Activated T-helper 2 cell treated with anti-CD3 and anti-CD28 coated beads, Interferon-gamma antibody, Interleukin-2, Interleukin-4, amounts not matched to agents 10 μg/mL and 5 μg/mL and 100 μg/mL, durations not matched to agents 14 hours and 24 hours and 36 hours (primary cell): ENCODE measurements at regions not wholly inside any gene's neighbourhood (a gene's known extent, or its start where the extent isn't known, plus 50 kb on each side); places are given as distances from the start of the nearest gene placed in this dataset.
"Not testable (repeated sequence)": the region's sequence is repeated elsewhere in the genome, so short reads cannot be mapped to it uniquely, and the experiment has no call there.

Source experiments
- DNase-seq: peaks from one replicate; pipeline ENCODE4 v3.0.0; 2021; ENCODE audit warnings: low spot score
- H3K27ac Mint-ChIP-seq: one replicate; pipeline ENCODE4 v1.8.0; 2021; ENCODE audit warnings: mixed read lengths
- H3K27me3 Mint-ChIP-seq: one replicate; pipeline ENCODE4 v1.8.0; 2021; ENCODE audit warnings: low read depth, mixed read lengths
- H3K36me3 Mint-ChIP-seq: one replicate; pipeline ENCODE4 v1.8.0; 2021; ENCODE audit warnings: low read depth, mixed read lengths
- H3K4me1 Mint-ChIP-seq: one replicate; pipeline ENCODE4 v1.8.0; 2021; ENCODE audit warnings: low read depth, mixed read lengths
- H3K4me3 Mint-ChIP-seq: one replicate; pipeline ENCODE4 v1.8.0; 2021; ENCODE audit warnings: low read depth, mild to moderate bottlenecking, moderate library complexity, mixed read lengths
- H3K9me3 Mint-ChIP-seq: one replicate; pipeline ENCODE4 v1.8.0; 2021; ENCODE audit warnings: mixed read lengths
- intact Hi-C: fragments of 100-400 bp; cut with micrococcal nuclease; formaldehyde crosslinking; loops from one replicate; pipeline ENCODE4 v1.15.1; 2023

DNA sequence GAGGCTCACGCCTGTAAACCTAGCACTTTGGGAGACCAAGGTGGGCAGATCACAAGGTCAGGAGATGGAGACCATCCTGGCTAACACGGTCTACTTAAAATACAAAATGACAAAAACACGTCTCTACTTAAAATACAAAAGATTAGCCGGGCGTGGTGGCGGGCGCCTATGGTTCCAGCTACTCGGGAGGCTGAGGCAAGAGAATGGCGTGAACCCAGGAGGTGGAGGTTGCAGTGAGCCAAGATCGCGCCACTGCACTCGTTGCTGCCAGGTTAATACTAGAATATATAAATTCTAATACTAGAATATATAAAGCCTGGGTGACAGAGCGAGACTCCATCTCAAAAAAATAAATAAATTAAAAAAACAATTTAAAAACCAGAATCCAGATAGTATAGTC, 588.7 kb upstream of the CDH7 start:
- H3K4me1 Mint-ChIP-seq = not testable (repeated sequence)

DNA sequence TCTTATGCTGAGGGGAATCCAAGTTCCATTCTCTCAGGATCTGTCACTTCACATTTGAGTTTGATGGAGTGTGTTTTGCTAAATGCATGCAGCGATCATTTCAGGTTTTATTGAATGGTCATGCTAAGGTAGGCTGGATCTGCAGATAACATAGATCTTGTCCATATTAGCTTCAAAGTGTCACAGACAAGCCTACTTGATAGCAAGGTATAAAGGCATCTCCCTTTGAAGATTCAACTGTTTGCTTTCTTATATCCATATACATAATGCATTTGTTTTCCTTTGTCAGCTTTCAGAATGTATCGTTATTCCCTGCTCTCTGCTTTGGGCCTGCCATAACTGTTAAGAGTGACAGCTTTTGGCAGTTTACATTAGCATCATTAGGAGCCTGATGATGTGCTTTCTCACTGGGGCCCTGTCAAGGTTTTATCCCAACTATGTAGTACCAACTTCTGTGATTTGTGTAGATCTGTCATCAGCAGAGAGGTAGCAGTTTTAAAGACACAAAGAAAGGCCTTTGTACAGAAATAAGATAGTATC, 604.3 kb upstream of the CDH7 start:
- no peak overlapping the region for H3K27ac Mint-ChIP-seq
- no peaks in the 10 kb centered on the region for H3K36me3 Mint-ChIP-seq
- no peak overlapping the region for H3K4me3 Mint-ChIP-seq
- peaks cover 42% of the 10 kb centered on the region for H3K9me3 Mint-ChIP-seq
- intact Hi-C loops = no loop called here
- no peak for DNase-seq
- H3K4me1 Mint-ChIP-seq = no peaks in the 10 kb centered on the region
- H3K27me3 Mint-ChIP-seq = no peaks in the 10 kb centered on the region

More for the DNA sequence above, 588.7 kb upstream of the CDH7 start:
- H3K27ac Mint-ChIP-seq, H3K36me3 Mint-ChIP-seq, DNase-seq, H3K4me3 Mint-ChIP-seq, intact Hi-C loops, H3K27me3 Mint-ChIP-seq: not testable (repeated sequence)
- H3K9me3 Mint-ChIP-seq = peaks cover 26% of the 10 kb centered on the region

- no peak overlapping the region for H3K27ac Mint-ChIP-seq
- H3K36me3 Mint-ChIP-seq = no peaks in the 10 kb centered on the region
- H3K4me3 Mint-ChIP-seq = no peak overlapping the region
- no peaks in the 10 kb centered on the region for H3K27me3 Mint-ChIP-seq
- intact Hi-C loops = no loop called here
- no peaks in the 10 kb centered on the region for H3K4me1 Mint-ChIP-seq
- H3K9me3 Mint-ChIP-seq = peaks cover 37% of the 10 kb centered on the region
- DNase-seq = no peak
These were observed 605.5 kb upstream of the CDH7 start for GRCh38 chr18:65145312-65145711.

DNA sequence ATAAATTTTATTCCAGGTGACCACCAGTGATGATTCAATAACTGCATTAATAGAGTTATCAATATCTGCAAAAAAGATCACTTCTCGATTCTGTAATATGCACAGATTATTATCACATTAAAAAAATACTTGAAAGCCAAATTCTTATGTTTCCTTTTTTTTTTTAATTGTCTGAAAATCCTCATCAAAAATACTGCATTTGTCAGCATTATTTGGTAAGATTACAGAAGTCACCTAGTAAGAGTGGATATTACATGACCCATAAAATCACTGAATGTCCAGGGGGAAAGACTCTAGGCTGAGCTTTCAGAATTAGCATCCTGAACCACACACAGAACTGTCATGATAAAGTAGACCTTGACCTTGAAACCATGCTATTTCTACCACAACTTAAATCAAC, 617.2 kb upstream of the CDH7 start:
- peaks cover 24% of the 10 kb centered on the region for H3K9me3 Mint-ChIP-seq
- DNase-seq = no peak
- no peaks in the 10 kb centered on the region for H3K36me3 Mint-ChIP-seq
- no peaks in the 10 kb centered on the region for H3K27me3 Mint-ChIP-seq
- H3K4me3 Mint-ChIP-seq = no peak overlapping the region
- intact Hi-C loops = no loop called here
- H3K27ac Mint-ChIP-seq = no peak overlapping the region
- H3K4me1 Mint-ChIP-seq = no peaks in the 10 kb centered on the region

- H3K36me3 Mint-ChIP-seq = no peaks in the 10 kb centered on the region
- H3K9me3 Mint-ChIP-seq = peaks cover 39% of the 10 kb centered on the region
- intact Hi-C loops = no loop called here
- no peak for DNase-seq
- H3K27ac Mint-ChIP-seq = no peak overlapping the region
- no peaks in the 10 kb centered on the region for H3K4me1 Mint-ChIP-seq
- no peaks in the 10 kb centered on the region for H3K27me3 Mint-ChIP-seq
- no peak overlapping the region for H3K4me3 Mint-ChIP-seq
These were observed 626.2 kb upstream of the CDH7 start for GRCh38 chr18:65124633-65125032.

DNA sequence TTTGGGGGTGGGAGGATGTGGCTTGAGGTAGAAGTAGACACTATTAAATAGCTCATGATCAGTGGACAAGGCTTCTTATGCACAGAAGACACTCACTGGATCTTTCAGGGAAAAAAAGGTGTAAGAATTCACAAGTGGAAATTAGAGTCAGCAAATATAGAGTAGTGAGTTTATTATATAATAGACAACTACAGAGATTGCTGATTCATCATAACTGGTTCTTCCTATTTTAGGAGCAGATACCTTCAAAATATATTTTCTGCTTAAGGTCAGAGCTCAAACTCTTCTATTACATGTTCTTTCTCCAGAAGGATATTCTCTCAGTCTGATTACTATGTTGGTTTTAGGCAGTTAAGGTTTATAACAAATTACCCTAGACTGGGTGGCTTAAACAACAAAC, 646.9 kb upstream of the CDH7 start:
- H3K36me3 Mint-ChIP-seq = no peaks in the 10 kb centered on the region
- no peak for DNase-seq
- H3K27ac Mint-ChIP-seq = no peak overlapping the region
- no peaks in the 10 kb centered on the region for H3K4me1 Mint-ChIP-seq
- H3K9me3 Mint-ChIP-seq = peaks cover 38% of the 10 kb centered on the region
- intact Hi-C loops = no loop called here
- no peaks in the 10 kb centered on the region for H3K27me3 Mint-ChIP-seq
- H3K4me3 Mint-ChIP-seq = no peak overlapping the region

DNA sequence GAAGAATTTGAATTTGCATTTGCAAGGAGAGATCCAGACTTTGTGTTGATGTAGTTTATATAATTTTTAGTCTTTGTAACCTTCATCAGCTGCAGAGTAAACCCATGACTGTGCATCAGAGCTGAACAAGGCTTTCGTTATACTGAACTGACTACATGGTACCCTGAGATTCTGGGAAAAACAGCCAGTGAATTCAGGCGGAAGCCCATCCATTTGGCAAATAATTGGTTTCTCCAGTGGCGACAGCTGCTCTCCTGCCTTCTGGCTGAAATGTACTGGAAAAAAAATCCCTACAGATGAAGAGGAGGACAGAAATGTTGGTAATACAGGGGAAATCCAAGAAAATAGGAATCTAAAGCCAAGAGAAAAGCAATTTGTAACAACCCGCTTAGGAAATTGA, 657.5 kb upstream of the CDH7 start:
- DNase-seq = no peak
- Mint-ChIP-seq H3K27ac (no peak overlapping the region), H3K9me3 (peaks cover 10% of the 10 kb centered on the region), H3K4me1 (no peaks in the 10 kb centered on the region), H3K4me3 (no peak overlapping the region), H3K27me3 (no peaks in the 10 kb centered on the region), H3K36me3 (no peaks in the 10 kb centered on the region)
- intact Hi-C loops = no loop called here

- no peak for DNase-seq
- no peak overlapping the region for H3K4me3 Mint-ChIP-seq
- intact Hi-C loops = no loop called here
- no peaks in the 10 kb centered on the region for H3K36me3 Mint-ChIP-seq
- no peaks in the 10 kb centered on the region for H3K27me3 Mint-ChIP-seq
- H3K9me3 Mint-ChIP-seq = peaks cover 7% of the 10 kb centered on the region
- no peak overlapping the region for H3K27ac Mint-ChIP-seq
- H3K4me1 Mint-ChIP-seq = no peaks in the 10 kb centered on the region
These were observed 659.0 kb upstream of the CDH7 start for GRCh38 chr18:65091744-65092329.

DNA sequence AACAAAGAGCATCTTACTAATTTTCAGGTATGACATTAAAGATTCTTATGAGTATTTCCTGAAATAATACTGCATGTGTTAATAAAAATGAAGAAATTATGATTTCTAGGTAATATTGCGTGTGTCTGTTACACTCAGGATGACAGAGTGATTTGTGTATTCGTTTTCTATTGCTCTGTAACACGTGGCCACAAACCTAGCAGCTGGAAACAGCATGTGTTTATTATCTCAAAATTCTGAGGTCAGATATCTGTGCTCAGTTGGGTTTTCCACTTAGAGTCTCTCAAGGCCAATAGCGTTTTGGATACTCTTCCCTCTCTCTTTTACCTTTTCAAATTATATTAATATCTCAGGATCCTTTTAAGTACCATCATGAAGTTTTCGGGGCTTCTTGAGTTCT, 667.9 kb upstream of the CDH7 start:
- no peak overlapping the region for H3K27ac Mint-ChIP-seq
- H3K36me3 Mint-ChIP-seq = no peaks in the 10 kb centered on the region
- DNase-seq = no peak
- H3K9me3 Mint-ChIP-seq = peaks cover 11% of the 10 kb centered on the region
- no peaks in the 10 kb centered on the region for H3K27me3 Mint-ChIP-seq
- intact Hi-C loops = no loop called here
- no peaks in the 10 kb centered on the region for H3K4me1 Mint-ChIP-seq
- H3K4me3 Mint-ChIP-seq = no peak overlapping the region

DNA sequence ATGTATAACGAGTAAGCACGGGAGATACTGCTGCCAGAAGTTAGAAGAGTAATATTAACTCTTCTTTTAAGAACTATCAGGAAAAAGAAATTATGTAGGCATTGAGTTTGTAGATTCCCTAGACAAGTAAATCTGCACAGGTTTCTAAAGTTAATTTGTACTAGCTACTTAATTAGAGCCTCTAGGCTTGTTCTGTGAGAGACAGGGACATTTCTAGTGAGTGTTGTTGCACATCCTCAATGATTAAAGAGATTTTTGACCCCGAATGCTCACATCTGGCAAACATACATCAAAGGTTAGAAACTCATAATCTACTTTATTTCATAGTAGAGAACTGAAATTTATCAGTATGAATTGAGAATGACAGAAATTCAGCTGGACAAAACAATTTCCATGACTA, 669.0 kb upstream of the CDH7 start:
- intact Hi-C loops = no loop called here
- no peaks in the 10 kb centered on the region for H3K4me1 Mint-ChIP-seq
- H3K4me3 Mint-ChIP-seq = no peak overlapping the region
- H3K36me3 Mint-ChIP-seq = no peaks in the 10 kb centered on the region
- no peaks in the 10 kb centered on the region for H3K27me3 Mint-ChIP-seq
- H3K27ac Mint-ChIP-seq = no peak overlapping the region
- peaks cover 11% of the 10 kb centered on the region for H3K9me3 Mint-ChIP-seq
- no peak for DNase-seq

GRCh38 chr18:65073060-65073550, 677.7 kb upstream of the CDH7 start:
- Mint-ChIP-seq H3K4me1 (no peaks in the 10 kb centered on the region), H3K9me3 (peaks cover 35% of the 10 kb centered on the region), H3K27me3 (no peaks in the 10 kb centered on the region), H3K27ac (no peak overlapping the region), H3K4me3 (no peak overlapping the region), H3K36me3 (no peaks in the 10 kb centered on the region)
- intact Hi-C loops = no loop called here
- no peak for DNase-seq

DNA sequence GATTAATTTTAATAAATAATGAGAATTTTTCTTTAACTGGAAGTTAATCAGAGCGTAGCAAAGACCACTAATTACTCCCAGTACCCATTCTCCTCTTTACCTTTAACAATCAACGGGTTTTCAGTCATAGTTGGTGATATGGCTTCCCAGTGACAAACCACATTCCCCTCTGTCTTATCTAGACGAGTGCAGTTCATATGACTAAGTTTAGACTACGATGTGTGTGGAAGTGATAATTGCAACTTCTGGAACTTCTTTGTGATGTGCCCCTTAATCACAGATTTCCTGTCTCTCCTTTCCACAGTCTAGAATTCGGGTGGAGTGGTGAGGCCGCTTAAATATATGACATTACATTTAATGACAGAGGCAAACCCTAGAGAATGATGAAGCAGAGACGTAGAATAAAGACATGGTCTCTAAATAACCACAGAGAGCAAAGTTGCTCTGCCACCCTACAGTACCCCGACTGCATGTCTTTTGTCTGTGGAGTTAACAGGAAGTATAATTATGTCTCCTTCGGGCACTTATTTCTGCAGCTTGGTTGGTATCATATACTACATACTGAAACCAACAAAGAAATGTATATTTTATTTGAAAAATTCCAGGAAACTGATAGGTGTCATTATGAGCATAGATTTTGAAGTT, 693.3 kb upstream of the CDH7 start:
- Mint-ChIP-seq H3K36me3 (no peaks in the 10 kb centered on the region), H3K27me3 (no peaks in the 10 kb centered on the region), H3K4me3 (no peak overlapping the region), H3K27ac (no peak overlapping the region), H3K4me1 (no peaks in the 10 kb centered on the region), H3K9me3 (peaks cover 22% of the 10 kb centered on the region)
- intact Hi-C loops = no loop called here
- DNase-seq = no peak

DNA sequence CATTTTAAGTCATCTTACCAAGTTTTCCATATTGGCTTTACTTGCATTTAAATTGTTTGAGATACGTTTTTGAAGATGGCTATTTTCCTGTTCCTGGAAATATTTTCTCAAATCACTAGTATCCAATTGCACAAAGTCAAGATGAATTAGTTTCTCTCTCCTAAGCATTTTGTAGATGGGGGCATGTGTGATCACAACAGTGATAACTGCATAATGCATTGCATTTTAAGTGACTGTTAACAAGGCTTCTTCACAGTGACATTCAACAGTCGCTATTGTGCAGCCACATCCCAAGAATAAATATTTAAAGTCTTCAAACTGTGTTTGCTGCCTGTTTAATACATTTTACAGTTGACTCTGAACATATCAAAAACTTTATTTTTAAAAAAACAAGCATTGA, 694.2 kb upstream of the CDH7 start:
- Mint-ChIP-seq H3K27ac (no peak overlapping the region), H3K27me3 (no peaks in the 10 kb centered on the region), H3K4me1 (no peaks in the 10 kb centered on the region), H3K9me3 (peaks cover 17% of the 10 kb centered on the region), H3K4me3 (no peak overlapping the region), H3K36me3 (no peaks in the 10 kb centered on the region)
- no peak for DNase-seq
- intact Hi-C loops = no loop called here
